AG09319 (cell line): ENCODE measurements at regions not wholly inside any gene's neighbourhood (a gene's known extent, or its start where the extent isn't known, plus 50 kb on each side); places are given as distances from the start of the nearest gene placed in this dataset.

Experiments used
- DNase-seq: peaks from one replicate; pipeline ENCODE4 v3.0.0-alpha.2; 2010; ENCODE audit warnings: low read depth; ENCODE audit errors: extremely low read depth
- CTCF ChIP-seq: IDR thresholded peaks from 2 replicates; pipeline ENCODE4 v1.5.1; 2011; ENCODE audit warnings: low read depth, mild to moderate bottlenecking, inconsistent platforms, low read length, moderate library complexity

GRCh38 chr18:22302144-22302543 is 115.6 kb downstream of the CTAGE1 start:
- no peak for DNase-seq
- TF ChIP-seq CTCF = no peak

- no peak for DNase-seq
- TF ChIP-seq CTCF = no peak
Measured at GRCh38 chr18:22300665-22301636, 116.8 kb downstream of the CTAGE1 start.

- TF ChIP-seq CTCF = no peak
- no peak for DNase-seq
Measured at GRCh38 chr18:22297008-22297407, 120.7 kb downstream of the CTAGE1 start.

GRCh38 chr18:22296304-22296703 is 121.4 kb downstream of the CTAGE1 start:
- TF ChIP-seq CTCF = no peak
- no peak for DNase-seq

GRCh38 chr18:22293417-22293816 is 124.0 kb downstream of the GATA6 start:
- no peak for DNase-seq
- TF ChIP-seq CTCF = no peak

- DNase-seq = no peak
- no peak for TF ChIP-seq CTCF
Measured at GRCh38 chr18:22290004-22290403, 120.6 kb downstream of the GATA6 start.

GRCh38 chr18:22286585-22286984 is 117.2 kb downstream of the GATA6 start:
- TF ChIP-seq CTCF = no peak
- DNase-seq = no peak
